OCI-LY3 (cell line): ENCODE measurements at regions not wholly inside any gene's neighbourhood (a gene's known extent, or its start where the extent isn't known, plus 50 kb on each side); places are given as distances from the start of the nearest gene placed in this dataset.

ENCODE experiments used
- CTCF ChIP-seq: fragments of 200-600, 300-600 bp; sonication (generic); IDR thresholded peaks from 2 replicates; pipeline ENCODE4 v1.5.1; 2014; ENCODE audit warnings: antibody characterized with exemption, low read length, low read depth
- EZH2phosphoT487 ChIP-seq: fragments of 200-600 bp; shearing (Covaris generic); IDR thresholded peaks from 2 replicates; pipeline ENCODE4 v1.6.1; 2018; ENCODE audit warnings: antibody characterized with exemption, mixed run types, low read depth

GRCh38 chr4:179981161-179981560 is 2262.0 kb upstream of the TENM3 start:
- no peak for TF ChIP-seq CTCF
- TF ChIP-seq EZH2phosphoT487, result no peak
